GM12892 (cell line): ENCODE measurements at regions not wholly inside any gene's neighbourhood (a gene's known extent, or its start where the extent isn't known, plus 50 kb on each side); places are given as distances from the start of the nearest gene placed in this dataset.

ENCODE experiments used
- DNase-seq: peaks from one replicate; pipeline ENCODE4 v3.0.0; 2011; ENCODE audit not compliant: insufficient read length
- FAIRE-seq: peaks from 2 replicates; lab custom pipeline; 2011; peaks lifted over from hg19 to GRCh38; lab: Jason Lieb, UNC
- POLR2A ChIP-seq: IDR thresholded peaks from 2 replicates; pipeline ENCODE4 v1.6.1; 2011; ENCODE audit warnings: low read depth, low read length, control low read depth
- POLR2AphosphoS5 ChIP-seq: IDR thresholded peaks from 2 replicates; pipeline ENCODE4 v1.6.1; 2011; ENCODE audit warnings: low read depth, low read length, control low read depth
- TAF1 ChIP-seq: IDR thresholded peaks from 2 replicates; pipeline ENCODE4 v1.6.1; 2011; ENCODE audit warnings: low read depth, mild to moderate bottlenecking, control low read depth, low read length, borderline replicate concordance

DNA sequence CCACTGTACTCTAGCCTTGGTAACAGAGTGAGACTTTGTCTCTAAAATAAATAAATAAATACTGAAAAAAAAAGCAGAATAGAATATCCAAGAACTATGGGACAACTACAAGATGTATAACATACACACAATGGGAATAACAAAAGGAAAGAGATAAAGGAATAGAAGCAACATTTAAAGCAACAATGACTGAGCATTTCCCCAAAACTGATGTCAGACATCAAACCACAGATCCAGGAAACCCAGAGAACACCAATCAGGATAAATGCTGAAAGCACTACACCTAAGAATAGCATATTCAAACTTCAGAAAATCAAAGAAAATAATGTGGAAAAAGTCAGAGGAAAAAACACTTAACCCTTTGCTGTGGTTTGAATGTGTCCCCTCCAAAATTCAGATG, 436.4 kb downstream of the ACTL7B start:
- no peak for FAIRE-seq
- no peak for DNase-seq
- TF ChIP-seq POLR2AphosphoS5 (no peak), TAF1 (no peak), POLR2A (no peak)

DNA sequence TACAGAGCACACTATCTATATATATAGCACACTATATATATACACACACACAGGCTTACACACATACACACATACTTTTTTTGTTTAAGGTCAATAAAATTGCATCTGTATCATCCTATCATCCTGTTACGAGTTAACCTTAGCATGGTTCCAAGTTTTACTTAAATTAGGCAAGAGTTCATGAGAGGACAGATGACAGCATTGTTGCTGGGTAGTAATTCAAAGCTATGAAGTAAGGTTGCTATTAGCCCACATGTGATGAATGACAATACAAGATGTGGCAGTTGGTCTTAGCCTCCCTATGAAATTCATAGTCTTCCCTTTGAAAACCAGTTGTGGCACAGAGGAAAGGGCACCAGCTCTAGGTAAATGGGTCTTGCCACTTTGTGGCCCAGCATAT, 438.1 kb downstream of the ACTL7B start:
- FAIRE-seq (no peak), DNase-seq (no peak)
- TF ChIP-seq POLR2AphosphoS5, result no peak
- no peak for TF ChIP-seq TAF1
- no peak for TF ChIP-seq POLR2A

DNA sequence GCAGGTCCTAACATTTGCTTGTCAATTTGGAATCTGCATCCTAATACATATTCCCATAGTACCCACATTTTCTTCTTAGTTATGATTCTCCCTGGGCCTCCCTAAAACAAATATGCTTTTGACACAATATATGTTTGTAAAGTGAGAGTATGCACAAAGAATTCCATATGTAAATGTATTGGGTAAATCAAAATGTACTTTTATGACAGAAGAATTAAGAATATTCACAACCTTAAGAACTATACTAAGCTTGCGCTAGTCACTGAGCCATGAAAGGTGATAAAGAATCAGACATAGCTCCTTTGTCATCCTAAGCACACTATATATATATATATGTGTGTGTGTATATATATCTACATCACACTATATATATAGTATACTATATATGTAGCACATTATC, 438.5 kb downstream of the ACTL7B start:
- TF ChIP-seq POLR2A (no peak), POLR2AphosphoS5 (no peak), TAF1 (no peak)
- DNase-seq (no peak), FAIRE-seq (no peak)

DNA sequence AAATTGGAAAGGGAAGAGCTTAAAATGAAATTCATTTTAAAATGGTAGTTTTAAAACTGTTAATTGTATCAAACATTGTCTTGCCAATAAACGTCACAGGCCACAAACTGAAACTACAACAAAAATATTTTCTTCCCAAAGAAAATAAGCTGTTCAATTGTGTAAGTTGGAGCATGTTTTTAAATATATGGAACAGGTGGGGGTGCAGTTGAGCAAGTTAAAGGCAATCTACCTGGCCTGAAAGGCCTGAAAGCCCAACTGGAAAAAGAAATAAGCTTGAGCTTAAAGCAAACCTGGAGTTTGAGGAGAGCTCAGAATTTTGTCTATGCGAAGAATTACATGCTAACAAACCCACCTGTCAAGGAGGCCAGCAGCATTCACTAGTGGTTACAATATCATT, 439.5 kb downstream of the ACTL7B start:
- DNase-seq (no peak), FAIRE-seq (no peak)
- TF ChIP-seq POLR2AphosphoS5 (no peak), POLR2A (no peak), TAF1 (no peak)

DNA sequence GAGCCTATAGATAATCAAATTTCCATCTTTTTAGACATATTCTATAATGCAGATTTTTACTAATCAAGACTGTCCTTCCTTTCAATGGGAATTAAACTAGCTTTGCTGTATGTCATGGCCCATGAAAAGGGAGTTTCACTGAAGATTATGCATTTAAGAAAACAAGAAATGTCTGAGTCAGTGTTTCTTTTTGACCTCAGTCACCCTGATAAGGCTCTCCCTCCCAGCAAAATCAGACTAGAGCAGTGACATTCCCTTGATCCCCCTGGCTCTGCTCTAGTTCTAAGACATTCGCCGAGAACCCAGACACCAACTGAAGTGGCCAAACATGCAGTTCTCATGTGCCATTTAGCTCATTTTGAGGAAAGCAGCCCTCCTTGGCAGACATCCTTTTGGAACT, 442.0 kb downstream of the ACTL7B start:
- FAIRE-seq (no peak), DNase-seq (no peak)
- no peak for TF ChIP-seq POLR2A
- no peak for TF ChIP-seq TAF1
- no peak for TF ChIP-seq POLR2AphosphoS5

DNA sequence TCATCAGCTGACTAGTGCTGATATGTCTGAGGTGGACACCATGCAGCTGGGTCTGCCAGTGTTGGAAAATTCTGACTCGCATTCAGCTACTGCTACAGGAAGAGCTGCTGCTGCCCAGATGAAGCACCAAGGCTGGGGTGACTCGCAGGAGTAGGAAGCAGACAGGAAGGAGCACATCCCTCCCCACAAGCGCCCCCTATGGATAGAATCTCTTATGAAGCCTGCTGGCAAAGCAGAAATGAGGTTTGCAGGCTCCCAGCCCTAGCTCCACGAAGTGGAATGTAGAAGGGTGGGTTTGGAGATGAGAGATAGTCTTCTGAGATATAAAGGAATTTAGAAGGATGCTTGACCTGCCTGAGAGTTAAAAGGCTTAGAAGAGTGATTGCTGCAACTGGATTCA, 443.0 kb downstream of the ACTL7B start:
- FAIRE-seq, result no peak

DNA sequence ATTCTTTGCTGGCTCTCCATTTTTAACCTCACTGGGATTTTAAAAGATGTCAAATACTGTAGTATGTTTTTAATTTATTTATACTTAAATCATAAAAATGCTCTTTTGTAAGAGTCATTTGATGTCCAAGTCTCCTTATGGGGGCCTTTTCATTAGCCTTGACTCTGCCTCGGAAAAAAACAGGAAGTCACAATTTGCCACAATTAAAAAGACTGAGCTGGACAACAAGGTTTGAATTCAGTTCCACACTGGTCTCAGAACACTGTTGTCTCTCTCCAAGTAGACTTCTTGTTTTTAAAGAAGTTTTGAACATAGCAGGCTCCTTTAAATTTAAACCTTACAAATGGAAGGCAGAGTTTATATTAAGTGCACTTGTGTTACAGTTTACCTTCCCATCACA, 444.2 kb downstream of the ACTL7B start:
- DNase-seq, result no peak
- TF ChIP-seq POLR2A (no peak), POLR2AphosphoS5 (no peak), TAF1 (no peak)
- FAIRE-seq, result no peak

More for the DNA sequence above, 443.0 kb downstream of the ACTL7B start:
- DNase-seq, result no peak
- TF ChIP-seq TAF1, result no peak
- no peak for TF ChIP-seq POLR2A
- TF ChIP-seq POLR2AphosphoS5, result no peak

DNA sequence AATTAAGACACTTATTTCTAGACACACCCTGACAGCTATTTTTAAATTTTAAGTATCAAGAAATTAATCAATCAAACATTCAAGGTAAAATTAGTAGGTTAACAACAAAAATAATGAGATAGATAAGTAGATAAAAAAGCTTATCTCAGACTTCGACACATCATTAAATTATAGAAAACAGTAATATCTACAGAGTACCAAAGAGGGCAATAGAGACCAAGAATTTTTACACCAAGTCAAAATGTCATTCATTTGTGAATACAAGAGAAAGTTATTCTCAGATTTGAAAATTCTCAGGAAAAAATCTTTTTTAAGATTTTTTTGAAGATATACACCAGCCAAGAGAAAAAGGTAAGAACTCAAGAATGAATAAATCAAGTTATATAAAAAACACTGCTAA, 445.6 kb downstream of the ACTL7B start:
- TF ChIP-seq POLR2AphosphoS5, result no peak
- TF ChIP-seq POLR2A, result no peak
- TF ChIP-seq TAF1, result no peak
- no peak for FAIRE-seq
- no peak for DNase-seq

DNA sequence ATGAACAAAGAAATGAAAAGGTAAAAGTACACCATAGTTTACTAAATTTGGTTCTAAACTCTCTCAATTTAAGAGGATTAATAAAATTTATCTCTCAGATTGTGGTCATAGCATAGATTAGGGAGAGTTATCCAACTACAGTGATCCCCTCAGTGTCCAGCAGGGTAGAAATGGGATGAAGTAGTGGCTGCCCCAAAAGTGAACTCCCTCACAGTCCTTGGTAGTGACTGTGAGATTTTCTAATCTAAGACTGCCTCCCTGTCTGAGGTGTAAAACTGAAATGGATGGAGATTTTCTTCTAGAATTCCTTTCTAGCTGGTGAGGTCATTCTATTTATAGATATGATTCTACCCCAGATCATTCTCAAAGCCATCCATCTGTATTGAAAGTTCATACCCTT, 455.5 kb downstream of the ACTL7B start:
- no peak for FAIRE-seq
- no peak for TF ChIP-seq POLR2AphosphoS5
- TF ChIP-seq TAF1, result no peak
- no peak for TF ChIP-seq POLR2A
- no peak for DNase-seq

DNA sequence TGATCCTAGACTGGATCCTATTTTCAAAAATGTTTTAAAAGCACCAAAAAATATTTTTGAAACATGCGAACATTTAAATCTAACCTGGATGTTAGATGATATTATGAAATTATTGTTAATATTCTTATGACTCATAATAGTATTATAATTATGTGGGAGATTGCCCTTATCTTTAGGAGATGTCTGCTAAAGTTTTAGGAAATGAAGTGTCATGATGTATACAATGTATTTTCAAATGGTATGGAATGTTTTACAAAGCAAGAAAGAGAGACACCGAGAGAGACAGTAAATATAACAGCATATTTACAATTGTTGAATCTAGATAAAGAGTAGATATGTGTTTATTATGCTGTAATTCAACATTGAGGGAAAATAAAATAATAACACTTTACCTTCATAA, 455.9 kb downstream of the ACTL7B start:
- FAIRE-seq (no peak), DNase-seq (no peak)
- no peak for TF ChIP-seq TAF1
- no peak for TF ChIP-seq POLR2AphosphoS5
- TF ChIP-seq POLR2A, result no peak

DNA sequence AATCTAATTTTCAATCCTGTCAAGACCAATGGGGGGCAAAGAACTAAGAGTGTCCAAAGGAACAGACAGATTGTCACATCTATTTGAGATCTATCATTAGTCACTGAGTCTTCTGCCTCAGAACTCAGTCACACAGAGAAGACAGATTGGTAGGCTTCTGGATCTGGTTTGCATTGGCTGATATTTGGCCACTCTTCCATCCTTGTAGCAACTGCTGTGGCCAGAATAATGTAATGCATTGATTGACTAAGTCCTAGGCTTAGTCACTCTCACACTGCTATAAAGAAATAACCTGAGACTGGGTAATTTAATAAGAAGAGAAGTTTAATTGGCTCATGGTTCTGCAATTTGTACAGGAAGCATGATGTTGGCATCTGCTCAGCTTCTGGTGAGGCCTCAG, 458.5 kb downstream of the ACTL7B start:
- TF ChIP-seq TAF1 (no peak), POLR2AphosphoS5 (no peak), POLR2A (no peak)
- FAIRE-seq, result no peak
- no peak for DNase-seq

DNA sequence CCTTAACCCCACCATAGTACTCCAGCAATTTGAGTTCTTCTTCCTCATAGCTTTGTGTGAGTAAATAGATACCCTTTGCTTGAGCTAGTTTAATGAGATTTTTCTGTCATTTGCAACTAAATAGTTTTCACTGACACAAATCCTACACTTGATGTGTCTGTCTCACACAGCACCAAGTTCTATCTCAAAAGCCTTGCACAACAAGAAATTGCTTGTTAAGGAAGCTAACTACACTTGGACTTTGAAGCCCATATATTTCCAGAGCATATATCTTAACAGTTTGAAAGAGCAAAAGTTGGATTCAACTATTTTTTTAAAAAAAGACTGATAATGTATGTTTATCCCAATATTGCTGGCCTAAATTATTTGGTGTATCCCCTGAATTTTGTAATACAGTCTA, 459.2 kb downstream of the ACTL7B start:
- FAIRE-seq (no peak), DNase-seq (no peak)
- TF ChIP-seq TAF1 (no peak), POLR2A (no peak), POLR2AphosphoS5 (no peak)

DNA sequence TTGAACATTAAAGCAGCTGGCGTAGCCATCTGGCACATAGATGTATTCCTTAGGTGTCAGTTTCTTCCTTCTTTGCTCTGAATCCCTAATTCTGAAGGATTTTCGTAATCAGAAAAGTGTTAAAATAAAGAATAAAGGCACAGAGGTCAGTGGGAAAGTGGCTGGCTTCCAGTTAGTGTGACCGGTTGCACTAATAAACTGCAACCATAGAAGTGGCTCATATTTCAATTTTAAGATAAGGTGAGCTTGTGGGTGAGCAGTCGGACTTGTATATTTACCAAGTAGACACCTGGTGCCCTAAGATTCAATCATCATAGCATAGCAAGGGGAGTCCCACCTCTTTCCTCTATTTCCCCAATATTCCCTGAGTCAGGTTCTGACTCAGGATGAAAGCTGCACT, 459.6 kb downstream of the ACTL7B start:
- no peak for TF ChIP-seq POLR2AphosphoS5
- no peak for TF ChIP-seq POLR2A
- no peak for TF ChIP-seq TAF1
- DNase-seq (no peak), FAIRE-seq (no peak)
